ENCODE measurements at regions not wholly inside any gene's neighbourhood (a gene's known extent, or its start where the extent isn't known, plus 50 kb on each side); places are given as distances from the start of the nearest gene placed in this dataset.

GRCh38 chr11:29553990-29554389 is 462.8 kb downstream of the KCNA4 start:
- H3K9me3 Mint-ChIP-seq: peaks cover 6% of the 10 kb centered on the region
- POLR2A ChIA-PET: no interaction called here
- H3K36me3 Mint-ChIP-seq (ENCODE audit: low read depth): no peaks in the 10 kb centered on the region
- no peaks in the 10 kb centered on the region for H3K27me3 Mint-ChIP-seq
- H3K4me3 Mint-ChIP-seq: no peak overlapping the region
- CTCF ChIA-PET: no interaction called here
- no peak for DNase-seq
- no peaks in the 10 kb centered on the region for H3K4me1 Mint-ChIP-seq
- H3K27ac Mint-ChIP-seq: no peak overlapping the region

- Mint-ChIP-seq H3K27me3 (no peaks in the 10 kb centered on the region), H3K27ac (no peak overlapping the region), H3K36me3 (ENCODE audit: low read depth) (no peaks in the 10 kb centered on the region), H3K4me3 (no peak overlapping the region), H3K4me1 (no peaks in the 10 kb centered on the region), H3K9me3 (peaks cover 7% of the 10 kb centered on the region)
- ChIA-PET CTCF (no interaction called here), POLR2A (no interaction called here)
- DNase-seq: no peak
Observed at GRCh38 chr11:29538339-29539036, 478.3 kb downstream of the KCNA4 start.

GRCh38 chr11:29534836-29535235 is 482.0 kb downstream of the KCNA4 start:
- Mint-ChIP-seq H3K4me3 (no peak overlapping the region), H3K36me3 (ENCODE audit: low read depth) (no peaks in the 10 kb centered on the region), H3K9me3 (peaks cover 7% of the 10 kb centered on the region), H3K27me3 (no peaks in the 10 kb centered on the region), H3K4me1 (no peaks in the 10 kb centered on the region), H3K27ac (no peak overlapping the region)
- DNase-seq: no peak
- ChIA-PET POLR2A (no interaction called here), CTCF (no interaction called here)

GRCh38 chr11:29530961-29531360 is 485.9 kb downstream of the KCNA4 start:
- ChIA-PET CTCF (no interaction called here), POLR2A (no interaction called here)
- H3K4me1 Mint-ChIP-seq: no peaks in the 10 kb centered on the region
- no peaks in the 10 kb centered on the region for H3K36me3 Mint-ChIP-seq (ENCODE audit: low read depth)
- H3K9me3 Mint-ChIP-seq: peaks cover 15% of the 10 kb centered on the region
- no peak for DNase-seq
- H3K27me3 Mint-ChIP-seq: no peaks in the 10 kb centered on the region
- no peak overlapping the region for H3K27ac Mint-ChIP-seq
- no peak overlapping the region for H3K4me3 Mint-ChIP-seq

GRCh38 chr11:29527391-29527936 is 489.4 kb downstream of the KCNA4 start:
- Mint-ChIP-seq H3K4me1 (no peaks in the 10 kb centered on the region), H3K27me3 (no peaks in the 10 kb centered on the region), H3K27ac (no peak overlapping the region), H3K36me3 (ENCODE audit: low read depth) (no peaks in the 10 kb centered on the region), H3K9me3 (peaks cover 21% of the 10 kb centered on the region), H3K4me3 (no peak overlapping the region)
- DNase-seq: no peak
- ChIA-PET CTCF (no interaction called here), POLR2A (no interaction called here)

- DNase-seq: no peak
- POLR2A ChIA-PET: no interaction called here
- Mint-ChIP-seq H3K9me3 (peaks cover 34% of the 10 kb centered on the region), H3K27ac (no peak overlapping the region), H3K4me3 (no peak overlapping the region), H3K36me3 (ENCODE audit: low read depth) (no peaks in the 10 kb centered on the region), H3K4me1 (no peaks in the 10 kb centered on the region), H3K27me3 (no peaks in the 10 kb centered on the region)
- CTCF ChIA-PET: no interaction called here
Observed at GRCh38 chr11:29518389-29519174, 498.2 kb downstream of the KCNA4 start.

- H3K36me3 Mint-ChIP-seq (ENCODE audit: low read depth): no peaks in the 10 kb centered on the region
- no peak for DNase-seq
- POLR2A ChIA-PET: no interaction called here
- H3K27me3 Mint-ChIP-seq: no peaks in the 10 kb centered on the region
- H3K9me3 Mint-ChIP-seq: no peaks in the 10 kb centered on the region
- no peaks in the 10 kb centered on the region for H3K4me1 Mint-ChIP-seq
- CTCF ChIA-PET: no interaction called here
- no peak overlapping the region for H3K27ac Mint-ChIP-seq
- H3K4me3 Mint-ChIP-seq: no peak overlapping the region
Observed at GRCh38 chr11:29511394-29511793, 505.4 kb downstream of the KCNA4 start.

- CTCF ChIA-PET: no interaction called here
- no peak for DNase-seq
- POLR2A ChIA-PET: no interaction called here
- H3K4me1 Mint-ChIP-seq: no peaks in the 10 kb centered on the region
- H3K4me3 Mint-ChIP-seq: no peak overlapping the region
- H3K27ac Mint-ChIP-seq: no peak overlapping the region
- H3K9me3 Mint-ChIP-seq: peaks cover 2% of the 10 kb centered on the region
- no peaks in the 10 kb centered on the region for H3K27me3 Mint-ChIP-seq
- no peaks in the 10 kb centered on the region for H3K36me3 Mint-ChIP-seq (ENCODE audit: low read depth)
Observed at GRCh38 chr11:29507376-29507775, 509.5 kb downstream of the KCNA4 start.

- Mint-ChIP-seq H3K36me3 (ENCODE audit: low read depth) (no peaks in the 10 kb centered on the region), H3K27ac (no peak overlapping the region), H3K4me1 (no peaks in the 10 kb centered on the region), H3K4me3 (no peak overlapping the region), H3K27me3 (no peaks in the 10 kb centered on the region), H3K9me3 (peaks cover 8% of the 10 kb centered on the region)
- no peak for DNase-seq
- ChIA-PET CTCF (interaction anchor here (0.9 kb wide), 1 partner anchor 63 kb away, joined by 3 read pairs; no protein-coding TSS in a partner anchor), POLR2A (no interaction called here)
Observed at GRCh38 chr11:29495676-29496075, 521.2 kb downstream of the KCNA4 start.

GRCh38 chr11:29490938-29491337 is 525.9 kb downstream of the KCNA4 start:
- no peaks in the 10 kb centered on the region for H3K27me3 Mint-ChIP-seq
- CTCF ChIA-PET: no interaction called here
- no peak for DNase-seq
- H3K36me3 Mint-ChIP-seq (ENCODE audit: low read depth): no peaks in the 10 kb centered on the region
- no peak overlapping the region for H3K27ac Mint-ChIP-seq
- no peaks in the 10 kb centered on the region for H3K4me1 Mint-ChIP-seq
- H3K4me3 Mint-ChIP-seq: no peak overlapping the region
- POLR2A ChIA-PET: no interaction called here
- H3K9me3 Mint-ChIP-seq: peaks cover 8% of the 10 kb centered on the region

- ChIA-PET CTCF (no interaction called here), POLR2A (no interaction called here)
- H3K9me3 Mint-ChIP-seq: no peaks in the 10 kb centered on the region
- DNase-seq: no peak
- H3K4me3 Mint-ChIP-seq: no peak overlapping the region
- no peak overlapping the region for H3K27ac Mint-ChIP-seq
- no peaks in the 10 kb centered on the region for H3K27me3 Mint-ChIP-seq
- no peaks in the 10 kb centered on the region for H3K4me1 Mint-ChIP-seq
- H3K36me3 Mint-ChIP-seq (ENCODE audit: low read depth): no peaks in the 10 kb centered on the region
Observed at GRCh38 chr11:29486301-29486700, 530.5 kb downstream of the KCNA4 start.

- Mint-ChIP-seq H3K4me1 (no peaks in the 10 kb centered on the region), H3K4me3 (no peak overlapping the region), H3K9me3 (no peaks in the 10 kb centered on the region), H3K36me3 (ENCODE audit: low read depth) (no peaks in the 10 kb centered on the region), H3K27ac (no peak overlapping the region), H3K27me3 (no peaks in the 10 kb centered on the region)
- CTCF ChIA-PET: no interaction called here
- DNase-seq: no peak
- POLR2A ChIA-PET: no interaction called here
Observed at GRCh38 chr11:29485641-29486040, 531.2 kb downstream of the KCNA4 start.

- Mint-ChIP-seq H3K27me3 (no peaks in the 10 kb centered on the region), H3K4me1 (no peaks in the 10 kb centered on the region), H3K27ac (no peak overlapping the region), H3K36me3 (ENCODE audit: low read depth) (no peaks in the 10 kb centered on the region), H3K9me3 (no peaks in the 10 kb centered on the region), H3K4me3 (no peak overlapping the region)
- ChIA-PET CTCF (no interaction called here), POLR2A (no interaction called here)
- no peak for DNase-seq
Observed at GRCh38 chr11:29484548-29484947, 532.3 kb downstream of the KCNA4 start.

- Mint-ChIP-seq H3K9me3 (peaks cover under 1% of the 10 kb centered on the region), H3K27ac (no peak overlapping the region), H3K27me3 (no peaks in the 10 kb centered on the region), H3K36me3 (ENCODE audit: low read depth) (no peaks in the 10 kb centered on the region), H3K4me1 (no peaks in the 10 kb centered on the region), H3K4me3 (no peak overlapping the region)
- POLR2A ChIA-PET: no interaction called here
- CTCF ChIA-PET: no interaction called here
- DNase-seq: no peak
Observed at GRCh38 chr11:29483831-29484230, 533.0 kb downstream of the KCNA4 start.
